ENCODE measurements at regions not wholly inside any gene's neighbourhood (a gene's known extent, or its start where the extent isn't known, plus 50 kb on each side); places are given as distances from the start of the nearest gene placed in this dataset.

DNA sequence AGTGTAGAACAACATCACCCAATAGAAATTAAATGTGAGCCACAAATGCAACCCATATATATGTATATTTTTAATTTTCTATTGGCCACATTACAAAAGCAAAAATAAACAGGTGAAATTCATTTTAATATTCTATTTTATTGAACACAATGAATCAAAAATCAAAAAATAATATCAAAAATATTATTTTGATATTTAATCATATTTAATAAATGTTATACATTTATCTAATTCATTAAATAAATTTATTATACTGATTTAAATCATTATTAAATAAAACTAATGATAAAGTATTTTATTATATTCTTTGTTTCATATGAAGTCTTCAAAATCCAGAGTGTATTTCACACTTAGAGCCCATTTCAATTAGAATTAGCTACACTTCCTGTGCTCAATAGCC lies 98.4 kb upstream of the MANEA start (continued):
- TF ChIP-seq, protein P1, sequence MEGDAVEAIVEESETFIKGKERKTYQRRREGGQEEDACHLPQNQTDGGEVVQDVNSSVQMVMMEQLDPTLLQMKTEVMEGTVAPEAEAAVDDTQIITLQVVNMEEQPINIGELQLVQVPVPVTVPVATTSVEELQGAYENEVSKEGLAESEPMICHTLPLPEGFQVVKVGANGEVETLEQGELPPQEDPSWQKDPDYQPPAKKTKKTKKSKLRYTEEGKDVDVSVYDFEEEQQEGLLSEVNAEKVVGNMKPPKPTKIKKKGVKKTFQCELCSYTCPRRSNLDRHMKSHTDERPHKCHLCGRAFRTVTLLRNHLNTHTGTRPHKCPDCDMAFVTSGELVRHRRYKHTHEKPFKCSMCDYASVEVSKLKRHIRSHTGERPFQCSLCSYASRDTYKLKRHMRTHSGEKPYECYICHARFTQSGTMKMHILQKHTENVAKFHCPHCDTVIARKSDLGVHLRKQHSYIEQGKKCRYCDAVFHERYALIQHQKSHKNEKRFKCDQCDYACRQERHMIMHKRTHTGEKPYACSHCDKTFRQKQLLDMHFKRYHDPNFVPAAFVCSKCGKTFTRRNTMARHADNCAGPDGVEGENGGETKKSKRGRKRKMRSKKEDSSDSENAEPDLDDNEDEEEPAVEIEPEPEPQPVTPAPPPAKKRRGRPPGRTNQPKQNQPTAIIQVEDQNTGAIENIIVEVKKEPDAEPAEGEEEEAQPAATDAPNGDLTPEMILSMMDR (IDR thresholded peaks at IDR 0.05 in 2 of 3, conservative IDR thresholded peaks at IDR 0.05 in 1 of 3; ENCODE audit: control insufficient read depth in 2 of 3, extremely low read depth in 1 of 3, insufficient read depth in 1 of 3, low read depth in 3 of 3, low read length in 3 of 3): no peak
- no peak for TF ChIP-seq NR2F1 (conservative IDR thresholded peaks at IDR 0.05)
- TF ChIP-seq, protein P2, sequence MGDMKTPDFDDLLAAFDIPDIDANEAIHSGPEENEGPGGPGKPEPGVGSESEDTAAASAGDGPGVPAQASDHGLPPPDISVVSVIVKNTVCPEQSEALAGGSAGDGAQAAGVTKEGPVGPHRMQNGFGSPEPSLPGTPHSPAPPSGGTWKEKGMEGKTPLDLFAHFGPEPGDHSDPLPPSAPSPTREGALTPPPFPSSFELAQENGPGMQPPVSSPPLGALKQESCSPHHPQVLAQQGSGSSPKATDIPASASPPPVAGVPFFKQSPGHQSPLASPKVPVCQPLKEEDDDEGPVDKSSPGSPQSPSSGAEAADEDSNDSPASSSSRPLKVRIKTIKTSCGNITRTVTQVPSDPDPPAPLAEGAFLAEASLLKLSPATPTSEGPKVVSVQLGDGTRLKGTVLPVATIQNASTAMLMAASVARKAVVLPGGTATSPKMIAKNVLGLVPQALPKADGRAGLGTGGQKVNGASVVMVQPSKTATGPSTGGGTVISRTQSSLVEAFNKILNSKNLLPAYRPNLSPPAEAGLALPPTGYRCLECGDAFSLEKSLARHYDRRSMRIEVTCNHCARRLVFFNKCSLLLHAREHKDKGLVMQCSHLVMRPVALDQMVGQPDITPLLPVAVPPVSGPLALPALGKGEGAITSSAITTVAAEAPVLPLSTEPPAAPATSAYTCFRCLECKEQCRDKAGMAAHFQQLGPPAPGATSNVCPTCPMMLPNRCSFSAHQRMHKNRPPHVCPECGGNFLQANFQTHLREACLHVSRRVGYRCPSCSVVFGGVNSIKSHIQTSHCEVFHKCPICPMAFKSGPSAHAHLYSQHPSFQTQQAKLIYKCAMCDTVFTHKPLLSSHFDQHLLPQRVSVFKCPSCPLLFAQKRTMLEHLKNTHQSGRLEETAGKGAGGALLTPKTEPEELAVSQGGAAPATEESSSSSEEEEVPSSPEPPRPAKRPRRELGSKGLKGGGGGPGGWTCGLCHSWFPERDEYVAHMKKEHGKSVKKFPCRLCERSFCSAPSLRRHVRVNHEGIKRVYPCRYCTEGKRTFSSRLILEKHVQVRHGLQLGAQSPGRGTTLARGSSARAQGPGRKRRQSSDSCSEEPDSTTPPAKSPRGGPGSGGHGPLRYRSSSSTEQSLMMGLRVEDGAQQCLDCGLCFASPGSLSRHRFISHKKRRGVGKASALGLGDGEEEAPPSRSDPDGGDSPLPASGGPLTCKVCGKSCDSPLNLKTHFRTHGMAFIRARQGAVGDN (IDR thresholded peaks at IDR 0.05): no peak
- no peak for TF ChIP-seq JUND (IDR thresholded peaks at IDR 0.05; ENCODE audit: low read depth, low read length)

DNA sequence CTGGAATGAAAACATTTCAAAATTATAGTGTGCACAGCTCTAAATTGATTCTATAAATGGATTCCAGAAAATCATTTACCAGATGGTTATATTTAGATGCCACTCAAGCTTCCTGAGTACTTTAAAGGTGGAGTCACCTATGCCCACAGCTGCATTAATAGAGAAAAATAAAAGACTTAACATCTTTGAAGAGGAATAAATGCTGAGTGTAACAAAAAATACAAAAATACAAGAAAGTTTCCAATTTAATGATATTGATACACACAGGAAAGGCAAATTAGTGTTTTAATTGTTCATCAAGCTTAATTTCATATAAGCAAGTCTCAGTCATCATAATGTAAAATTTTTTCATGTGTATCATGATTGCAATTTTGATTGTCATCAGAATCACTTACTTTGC lies 89.5 kb upstream of the MANEA start:
- ChIA-PET POLR2A (no interaction called here), CTCF (no interaction called here), SMC1A (ENCODE audit: uncharacterized antibody, unreplicated experiment) (interaction anchor here (0.9 kb wide), 1 partner anchor 373 kb away, joined by 3 read pairs; no protein-coding TSS in a partner anchor), RAD21 (ENCODE audit: unreplicated experiment) (no interaction called here)
- Histone ChIP-seq H2AFZ (ENCODE audit: control insufficient read depth, low read depth, low read length) (no peak overlapping the region), H3K9me3 (replicated peaks; ENCODE audit: control insufficient read depth, insufficient read depth, low read length) (no peaks in the 10 kb centered on the region), H3K36me3 (ENCODE audit: control insufficient read depth in 2 of 2, insufficient read depth in 2 of 2, low read length in 1 of 2) (no peaks in the 10 kb centered on the region), H3K27ac (ENCODE audit: control insufficient read depth, insufficient read depth) (no peak overlapping the region), H3K4me2 (ENCODE audit: control insufficient read depth, insufficient read depth) (no peak overlapping the region), H3K4me3 (no peak overlapping the region), H4K20me1 (ENCODE audit: control insufficient read depth, insufficient read depth) (no peaks in the 10 kb centered on the region), H3K4me1 (ENCODE audit: control insufficient read depth, insufficient read depth, low read length) (no peaks in the 10 kb centered on the region), H3K9ac (ENCODE audit: control insufficient read depth, insufficient read depth, low read length) (no peak overlapping the region), H3K27me3 (replicated peaks in 1 of 2; ENCODE audit: control insufficient read depth in 2 of 2, insufficient read depth in 2 of 2, low read length in 1 of 2) (no peaks in the 10 kb centered on the region), H3K79me2 (ENCODE audit: control insufficient read depth, insufficient read depth, low read length) (no peaks in the 10 kb centered on the region)
- ATAC-seq (no peak), DNase-seq (ENCODE audit: low read depth, low spot score) (no peak), FAIRE-seq (no peak)
- in situ Hi-C loops (cut with MboI) (no loop called here), intact Hi-C loops (cut with micrococcal nuclease; ENCODE audit: unreplicated experiment) (no loop called here)
- no TSS peak for BruUV-seq (replicated peaks)
- TF ChIP-seq HDGF (IDR thresholded peaks at IDR 0.05) (no peak), POLR2AphosphoS2 (IDR thresholded peaks at IDR 0.05; ENCODE audit: low read depth, low read length) (no peak), NRF1 (conservative IDR thresholded peaks at IDR 0.05; ENCODE audit: low read depth, low read length) (no peak), NR2F1 (conservative IDR thresholded peaks at IDR 0.05) (no peak), CHD4 (IDR thresholded peaks at IDR 0.05) (no peak), KAT2A (conservative IDR thresholded peaks at IDR 0.05; ENCODE audit: control insufficient read depth, low read depth, low read length) (no peak), MTA2 (IDR thresholded peaks at IDR 0.05; ENCODE audit: low read depth) (no peak)
- TF ChIP-seq, protein P3, sequence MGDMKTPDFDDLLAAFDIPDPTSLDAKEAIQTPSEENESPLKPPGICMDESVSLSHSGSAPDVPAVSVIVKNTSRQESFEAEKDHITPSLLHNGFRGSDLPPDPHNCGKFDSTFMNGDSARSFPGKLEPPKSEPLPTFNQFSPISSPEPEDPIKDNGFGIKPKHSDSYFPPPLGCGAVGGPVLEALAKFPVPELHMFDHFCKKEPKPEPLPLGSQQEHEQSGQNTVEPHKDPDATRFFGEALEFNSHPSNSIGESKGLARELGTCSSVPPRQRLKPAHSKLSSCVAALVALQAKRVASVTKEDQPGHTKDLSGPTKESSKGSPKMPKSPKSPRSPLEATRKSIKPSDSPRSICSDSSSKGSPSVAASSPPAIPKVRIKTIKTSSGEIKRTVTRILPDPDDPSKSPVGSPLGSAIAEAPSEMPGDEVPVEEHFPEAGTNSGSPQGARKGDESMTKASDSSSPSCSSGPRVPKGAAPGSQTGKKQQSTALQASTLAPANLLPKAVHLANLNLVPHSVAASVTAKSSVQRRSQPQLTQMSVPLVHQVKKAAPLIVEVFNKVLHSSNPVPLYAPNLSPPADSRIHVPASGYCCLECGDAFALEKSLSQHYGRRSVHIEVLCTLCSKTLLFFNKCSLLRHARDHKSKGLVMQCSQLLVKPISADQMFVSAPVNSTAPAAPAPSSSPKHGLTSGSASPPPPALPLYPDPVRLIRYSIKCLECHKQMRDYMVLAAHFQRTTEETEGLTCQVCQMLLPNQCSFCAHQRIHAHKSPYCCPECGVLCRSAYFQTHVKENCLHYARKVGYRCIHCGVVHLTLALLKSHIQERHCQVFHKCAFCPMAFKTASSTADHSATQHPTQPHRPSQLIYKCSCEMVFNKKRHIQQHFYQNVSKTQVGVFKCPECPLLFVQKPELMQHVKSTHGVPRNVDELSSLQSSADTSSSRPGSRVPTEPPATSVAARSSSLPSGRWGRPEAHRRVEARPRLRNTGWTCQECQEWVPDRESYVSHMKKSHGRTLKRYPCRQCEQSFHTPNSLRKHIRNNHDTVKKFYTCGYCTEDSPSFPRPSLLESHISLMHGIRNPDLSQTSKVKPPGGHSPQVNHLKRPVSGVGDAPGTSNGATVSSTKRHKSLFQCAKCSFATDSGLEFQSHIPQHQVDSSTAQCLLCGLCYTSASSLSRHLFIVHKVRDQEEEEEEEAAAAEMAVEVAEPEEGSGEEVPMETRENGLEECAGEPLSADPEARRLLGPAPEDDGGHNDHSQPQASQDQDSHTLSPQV (IDR thresholded peaks at IDR 0.05): no peak
- TF ChIP-seq, protein P4, sequence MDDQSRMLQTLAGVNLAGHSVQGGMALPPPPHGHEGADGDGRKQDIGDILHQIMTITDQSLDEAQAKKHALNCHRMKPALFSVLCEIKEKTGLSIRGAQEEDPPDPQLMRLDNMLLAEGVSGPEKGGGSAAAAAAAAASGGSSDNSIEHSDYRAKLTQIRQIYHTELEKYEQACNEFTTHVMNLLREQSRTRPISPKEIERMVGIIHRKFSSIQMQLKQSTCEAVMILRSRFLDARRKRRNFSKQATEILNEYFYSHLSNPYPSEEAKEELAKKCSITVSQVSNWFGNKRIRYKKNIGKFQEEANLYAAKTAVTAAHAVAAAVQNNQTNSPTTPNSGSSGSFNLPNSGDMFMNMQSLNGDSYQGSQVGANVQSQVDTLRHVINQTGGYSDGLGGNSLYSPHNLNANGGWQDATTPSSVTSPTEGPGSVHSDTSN (IDR thresholded peaks at IDR 0.05; ENCODE audit: insufficient replicate concordance, low read depth, low read length): no peak

Data from GM12878 (cell line).